HCT116 (cell line): ENCODE measurements at regions not wholly inside any gene's neighbourhood (a gene's known extent, or its start where the extent isn't known, plus 50 kb on each side); places are given as distances from the start of the nearest gene placed in this dataset.

ENCODE experiments used
- ATAC-seq: fragments of 200-7000 bp; cut with Tn5 transposase; 2 replicates; pipeline ENCODE4 v1.9.1; 2020; ENCODE audit warnings: mild to moderate bottlenecking, moderate library complexity
- BruUV-seq: library from RNA; stranded (reverse); fragments of 400-500 nt; replicated peaks from 2 replicates; lab custom pipeline; 2021; lab: Mats Ljungman, UMichigan
- CTCF ChIA-PET: fragments of 300-600 bp; sonication (Branson Sonifier 250); formaldehyde crosslinking; loops from one replicate; lab custom pipeline; 2021; ENCODE audit warnings: antibody characterized with exemption; lab: Charles Lee
- POLR2A ChIA-PET: fragments of 300-600, 350-600 bp; sonication (Branson Sonifier 250); formaldehyde crosslinking; loops from one replicate; lab custom pipeline; 2021; ENCODE audit warnings: antibody characterized with exemption; lab: Charles Lee
- RAD21 ChIA-PET, 2 experiments: fragments of 300-600 bp; sonication (Branson Sonifier 250); formaldehyde crosslinking; loops; one replicate each; lab custom pipeline; 2023; ENCODE audit warnings: low total read pairs in 2 of 2; ENCODE audit not compliant: uncharacterized antibody in 2 of 2, unreplicated experiment in 2 of 2, low non-redundant PET in 1 of 2; lab: Charles Lee
- DNase-seq: peaks from one replicate; pipeline ENCODE4 v3.0.0-alpha.2; 2010; ENCODE audit warnings: low read depth, low spot score
- H2AFZ ChIP-seq: fragments of 200-600 bp; shearing (Covaris generic), sonication (generic); 2 replicates; pipeline ENCODE4 v1.6.1; 2017; ENCODE audit warnings: low read depth, mixed run types, mixed read lengths, antibody characterized with exemption, low read length; ENCODE audit not compliant: poor library complexity, severe bottlenecking
- H3K27ac ChIP-seq: 2 replicates; pipeline ENCODE4 v1.5.1; 2012; ENCODE audit warnings: low read depth, low read length
- H3K27me3 ChIP-seq: fragments of 200-600 bp; sonication (generic); 2 replicates; pipeline ENCODE4 v1.6.1; 2016; ENCODE audit warnings: mixed run types, low read length, mixed read lengths; ENCODE audit not compliant: insufficient read depth
- H3K36me3 ChIP-seq, 2 experiments: fragments of 200-500 bp in 1 of 2; fragments of 200-600 bp in 1 of 2; sonication (Bioruptor generic) in 1 of 2; sonication (generic) in 1 of 2; 2 replicates each; pipeline versions ENCODE4 v1.5.1 to v1.6.1; 2014 to 2016; ENCODE audit warnings: low read length in 2 of 2, inconsistent platforms in 1 of 2, mixed read lengths in 1 of 2, mixed run types in 1 of 2; ENCODE audit not compliant: insufficient read depth in 2 of 2, control insufficient read depth in 1 of 2
- H3K4me1 ChIP-seq, 2 experiments: fragments of 200-600 bp in 1 of 2; sonication (generic) in 1 of 2; 2 replicates each; pipeline versions ENCODE4 v1.5.1 to v1.6.1; 2012 to 2017; ENCODE audit warnings: low read length in 2 of 2, inconsistent platforms in 1 of 2, mild to moderate bottlenecking in 1 of 2, mixed read lengths in 1 of 2, mixed run types in 1 of 2, moderate library complexity in 1 of 2; ENCODE audit not compliant: insufficient read depth in 2 of 2, control insufficient read depth in 1 of 2
- H3K4me2 ChIP-seq: fragments of 200-600 bp; sonication (generic); 2 replicates; pipeline ENCODE4 v1.6.1; 2017; ENCODE audit warnings: mixed run types, low read length, mixed read lengths
- H3K4me3 ChIP-seq, 2 experiments: fragments of 200-600 bp in 1 of 2; sonication (generic) in 1 of 2; replicated peaks in 1 of 2; 2 replicates each; pipeline ENCODE4 v1.5.1; 2011 to 2016; ENCODE audit warnings: low read length in 2 of 2, control low read depth in 1 of 2, low read depth in 1 of 2, mild to moderate bottlenecking in 1 of 2, mixed read lengths in 1 of 2, mixed run types in 1 of 2
- H3K79me2 ChIP-seq: fragments of 200-600 bp; sonication (generic); 2 replicates; pipeline ENCODE4 v1.6.1; 2017; ENCODE audit warnings: mild to moderate bottlenecking, mixed run types, low read length, moderate library complexity, mixed read lengths; ENCODE audit not compliant: insufficient read depth
- H3K9ac ChIP-seq: fragments of 200-600 bp; sonication (generic); 2 replicates; pipeline ENCODE4 v1.6.1; 2016; ENCODE audit warnings: low read length, mixed read lengths
- H3K9me2 ChIP-seq: fragments of 200-600 bp; sonication (generic), shearing (Covaris generic); 2 replicates; pipeline ENCODE4 v1.6.1; 2017; ENCODE audit warnings: mixed run types, mild to moderate bottlenecking, moderate library complexity; ENCODE audit not compliant: insufficient read depth
- H3K9me3 ChIP-seq, 2 experiments: fragments of 200-500 bp in 1 of 2; fragments of 200-600 bp in 1 of 2; sonication (Bioruptor generic) in 1 of 2; sonication (generic) in 1 of 2; 2 replicates each; pipeline ENCODE4 v1.6.1; 2014 to 2017; ENCODE audit warnings: low read length in 2 of 2, mixed read lengths in 2 of 2, inconsistent platforms in 1 of 2, low read depth in 1 of 2, mild to moderate bottlenecking in 1 of 2, mixed run types in 1 of 2, moderate library complexity in 1 of 2; ENCODE audit not compliant: control insufficient read depth in 1 of 2, insufficient read depth in 1 of 2
- H4K20me1 ChIP-seq: fragments of 200-600 bp; sonication (generic), shearing (Covaris generic); 2 replicates; pipeline ENCODE4 v1.6.1; 2017; ENCODE audit warnings: mixed run types, mild to moderate bottlenecking, moderate library complexity; ENCODE audit not compliant: insufficient read depth
- CEBPB ChIP-seq: IDR thresholded peaks from 2 replicates; pipeline ENCODE4 v1.6.1; 2012; ENCODE audit warnings: low read depth
- CTCF ChIP-seq, 3 experiments: fragments of 200-600 bp in 1 of 3; sonication (generic) in 1 of 3; IDR thresholded peaks in 2 of 3; conservative IDR thresholded peaks in 1 of 3; 2 replicates each; pipeline ENCODE4 v1.5.1; 2012 to 2017; ENCODE audit warnings: low read depth in 2 of 3, low read length in 2 of 3, antibody characterized with exemption in 1 of 3, borderline replicate concordance in 1 of 3, control low read depth in 1 of 3, mild to moderate bottlenecking in 1 of 3, mixed read lengths in 1 of 3, mixed run types in 1 of 3, moderate library complexity in 1 of 3; ENCODE audit not compliant: insufficient read depth in 1 of 3
- EGR1 ChIP-seq: IDR thresholded peaks from 2 replicates; pipeline ENCODE4 v1.6.1; 2012; ENCODE audit warnings: low read depth
- ELF1 ChIP-seq: IDR thresholded peaks from 2 replicates; pipeline ENCODE4 v1.6.1; 2012; ENCODE audit warnings: low read depth, borderline replicate concordance
- FOSL1 ChIP-seq: IDR thresholded peaks from 2 replicates; pipeline ENCODE4 v1.6.1; 2012; ENCODE audit warnings: low read depth
- JUND ChIP-seq: IDR thresholded peaks from 2 replicates; pipeline ENCODE4 v1.6.1; 2012
- POLR2A ChIP-seq: IDR thresholded peaks from 2 replicates; pipeline ENCODE4 v1.7.0; 2011; ENCODE audit warnings: borderline replicate concordance; ENCODE audit not compliant: insufficient read depth, insufficient read length; ENCODE audit errors: extremely low read depth
- POLR2AphosphoS5 ChIP-seq: IDR thresholded peaks from 2 replicates; pipeline ENCODE4 v1.6.1; 2011; ENCODE audit warnings: mild to moderate bottlenecking, low read depth, low read length, moderate library complexity
- RAD21 ChIP-seq: IDR thresholded peaks from 2 replicates; pipeline ENCODE4 v1.6.1; 2012; ENCODE audit warnings: low read depth, mild to moderate bottlenecking
- SIN3A ChIP-seq: IDR thresholded peaks from 2 replicates; pipeline ENCODE4 v1.6.1; 2012; ENCODE audit warnings: low read depth
- SP1 ChIP-seq: IDR thresholded peaks from 2 replicates; pipeline ENCODE4 v1.6.1; 2012; ENCODE audit warnings: low read depth
- SRF ChIP-seq: IDR thresholded peaks from 2 replicates; pipeline ENCODE4 v1.6.1; 2012; ENCODE audit warnings: low read depth
- TCF7L2 ChIP-seq: IDR thresholded peaks from 2 replicates; pipeline ENCODE4 v1.7.0; 2011; ENCODE audit warnings: borderline replicate concordance, inconsistent platforms; ENCODE audit not compliant: insufficient read depth, insufficient read length; ENCODE audit errors: extremely low read depth
- YY1 ChIP-seq: IDR thresholded peaks from 2 replicates; pipeline ENCODE4 v1.6.1; 2011; ENCODE audit warnings: low read length, low read depth, moderate library complexity, mild to moderate bottlenecking; ENCODE audit not compliant: insufficient replicate concordance; ENCODE audit errors: extremely low read depth
- ZFX ChIP-seq: fragments of 450-650 bp; IDR thresholded peaks from 2 replicates; pipeline ENCODE4 v1.6.1; 2017
- intact Hi-C: fragments of 100-400 bp; cut with micrococcal nuclease; formaldehyde crosslinking; loops from 2 replicates; pipeline ENCODE4 v1.10.0; 2022
- TF ChIP-seq, protein P1 (sequence below): IDR thresholded peaks from 2 replicates; pipeline ENCODE4 v1.6.1; 2012
- TF ChIP-seq, protein P2 (sequence below): IDR thresholded peaks from 2 replicates; pipeline ENCODE4 v1.6.1; 2012
- TF ChIP-seq, protein P3 (sequence below): IDR thresholded peaks from 2 replicates; pipeline ENCODE4 v1.6.1; 2012; ENCODE audit warnings: low read depth

DNA sequence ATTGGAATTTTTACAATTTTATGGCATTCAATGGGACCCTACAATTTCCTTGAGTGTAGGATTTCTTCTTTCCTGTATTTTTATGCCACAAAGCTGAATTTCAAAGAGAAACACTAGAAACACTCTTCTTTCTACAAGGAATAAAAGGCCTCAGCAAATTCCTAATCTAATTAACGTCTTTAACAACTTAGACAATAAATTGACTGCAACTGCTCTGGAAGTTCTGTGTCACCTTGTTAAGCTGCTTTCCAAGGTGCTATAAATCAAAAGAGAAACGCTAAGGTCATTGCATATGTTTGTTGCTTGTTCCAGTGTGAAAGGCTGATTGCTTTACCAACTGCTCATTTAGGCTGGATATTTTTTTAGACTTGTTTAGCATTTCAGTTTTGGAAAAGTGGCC is 182.2 kb downstream of the POLR1F start:
- no peak for ATAC-seq
- Histone ChIP-seq H3K9me3 (no peaks in the 10 kb centered on the region), H3K79me2 (no peaks in the 10 kb centered on the region), H3K4me2 (no peak overlapping the region), H3K4me3 (no peak overlapping the region), H3K27ac (no peak overlapping the region), H3K9ac (no peak overlapping the region), H3K36me3 (no peaks in the 10 kb centered on the region), H3K9me2 (no peaks in the 10 kb centered on the region), H3K27me3 (no peaks in the 10 kb centered on the region), H4K20me1 (no peaks in the 10 kb centered on the region), H2AFZ (no peak overlapping the region), H3K4me1 (no peaks in the 10 kb centered on the region)
- DNase-seq, result no peak
- ChIA-PET POLR2A (no interaction called here), RAD21 (no interaction called here), CTCF (no interaction called here)
- intact Hi-C loops, result no loop called here
- no TSS peak for BruUV-seq
- no peak for TF ChIP-seq EGR1
- no peak for TF ChIP-seq ZFX
- no peak for TF ChIP-seq CTCF (IDR thresholded peaks at IDR 0.05 in 2 of 3, conservative IDR thresholded peaks at IDR 0.05 in 1 of 3; ENCODE audit: borderline replicate concordance in 1 of 3, insufficient read depth in 1 of 3, low read depth in 2 of 3, low read length in 2 of 3)
- no peak for TF ChIP-seq RAD21
- no peak for TF ChIP-seq POLR2AphosphoS5

DNA sequence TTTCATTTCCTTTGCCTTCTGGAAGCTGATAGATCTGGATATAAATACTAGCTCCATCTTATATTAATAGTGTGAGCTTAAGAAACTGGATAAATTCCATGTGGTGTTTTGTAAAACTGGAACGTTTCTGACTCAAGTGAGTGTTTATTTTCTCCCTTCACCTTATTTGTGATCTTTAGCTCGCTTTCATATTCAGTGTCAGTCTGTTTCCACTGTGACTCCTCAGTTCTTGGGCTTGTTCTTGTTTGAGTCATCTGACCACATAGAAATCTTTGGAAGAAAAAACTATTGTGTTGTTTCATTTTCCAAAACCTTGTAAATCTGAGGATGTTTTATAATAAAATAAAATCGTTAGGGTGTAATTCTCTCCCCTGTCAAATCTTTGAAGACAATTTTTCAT is 186.4 kb downstream of the POLR1F start:
- CTCF ChIA-PET, result interaction anchor here (1.1 kb wide), 2 partner anchors 30 to 31 kb away, joined by 3 to 6 read pairs; no protein-coding TSS in a partner anchor
- BruUV-seq, result no TSS peak
- TF ChIP-seq TCF7L2, result no peak
- TF ChIP-seq POLR2AphosphoS5, result no peak
- no peak for TF ChIP-seq POLR2A
- TF ChIP-seq, protein P1, sequence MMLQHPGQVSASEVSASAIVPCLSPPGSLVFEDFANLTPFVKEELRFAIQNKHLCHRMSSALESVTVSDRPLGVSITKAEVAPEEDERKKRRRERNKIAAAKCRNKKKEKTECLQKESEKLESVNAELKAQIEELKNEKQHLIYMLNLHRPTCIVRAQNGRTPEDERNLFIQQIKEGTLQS, result no peak
- no peak for TF ChIP-seq JUND
- TF ChIP-seq ZFX, result no peak
- TF ChIP-seq SIN3A, result no peak
- no peak for TF ChIP-seq YY1
- no peak for TF ChIP-seq EGR1
- no peak for TF ChIP-seq SP1
- no peak for TF ChIP-seq SRF
- no peak for TF ChIP-seq ELF1
- TF ChIP-seq, protein P2, sequence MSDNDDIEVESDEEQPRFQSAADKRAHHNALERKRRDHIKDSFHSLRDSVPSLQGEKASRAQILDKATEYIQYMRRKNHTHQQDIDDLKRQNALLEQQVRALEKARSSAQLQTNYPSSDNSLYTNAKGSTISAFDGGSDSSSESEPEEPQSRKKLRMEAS, result no peak
- TF ChIP-seq FOSL1, result no peak
- no peak for TF ChIP-seq CEBPB
- TF ChIP-seq, protein P3, sequence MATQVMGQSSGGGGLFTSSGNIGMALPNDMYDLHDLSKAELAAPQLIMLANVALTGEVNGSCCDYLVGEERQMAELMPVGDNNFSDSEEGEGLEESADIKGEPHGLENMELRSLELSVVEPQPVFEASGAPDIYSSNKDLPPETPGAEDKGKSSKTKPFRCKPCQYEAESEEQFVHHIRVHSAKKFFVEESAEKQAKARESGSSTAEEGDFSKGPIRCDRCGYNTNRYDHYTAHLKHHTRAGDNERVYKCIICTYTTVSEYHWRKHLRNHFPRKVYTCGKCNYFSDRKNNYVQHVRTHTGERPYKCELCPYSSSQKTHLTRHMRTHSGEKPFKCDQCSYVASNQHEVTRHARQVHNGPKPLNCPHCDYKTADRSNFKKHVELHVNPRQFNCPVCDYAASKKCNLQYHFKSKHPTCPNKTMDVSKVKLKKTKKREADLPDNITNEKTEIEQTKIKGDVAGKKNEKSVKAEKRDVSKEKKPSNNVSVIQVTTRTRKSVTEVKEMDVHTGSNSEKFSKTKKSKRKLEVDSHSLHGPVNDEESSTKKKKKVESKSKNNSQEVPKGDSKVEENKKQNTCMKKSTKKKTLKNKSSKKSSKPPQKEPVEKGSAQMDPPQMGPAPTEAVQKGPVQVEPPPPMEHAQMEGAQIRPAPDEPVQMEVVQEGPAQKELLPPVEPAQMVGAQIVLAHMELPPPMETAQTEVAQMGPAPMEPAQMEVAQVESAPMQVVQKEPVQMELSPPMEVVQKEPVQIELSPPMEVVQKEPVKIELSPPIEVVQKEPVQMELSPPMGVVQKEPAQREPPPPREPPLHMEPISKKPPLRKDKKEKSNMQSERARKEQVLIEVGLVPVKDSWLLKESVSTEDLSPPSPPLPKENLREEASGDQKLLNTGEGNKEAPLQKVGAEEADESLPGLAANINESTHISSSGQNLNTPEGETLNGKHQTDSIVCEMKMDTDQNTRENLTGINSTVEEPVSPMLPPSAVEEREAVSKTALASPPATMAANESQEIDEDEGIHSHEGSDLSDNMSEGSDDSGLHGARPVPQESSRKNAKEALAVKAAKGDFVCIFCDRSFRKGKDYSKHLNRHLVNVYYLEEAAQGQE, result no peak

More for the DNA sequence above, 186.4 kb downstream of the POLR1F start:
- DNase-seq (no peak), ATAC-seq (no peak)
- H3K79me2 ChIP-seq, result no peaks in the 10 kb centered on the region
- H3K9me3 ChIP-seq, result no peaks in the 10 kb centered on the region
- peak overlapping the region; percentile 5 for H2AFZ ChIP-seq
- no peak overlapping the region for H3K27ac ChIP-seq
- no peaks in the 10 kb centered on the region for H3K9me2 ChIP-seq
- POLR2A ChIA-PET, result no interaction called here
- H3K27me3 ChIP-seq, result no peaks in the 10 kb centered on the region
- no peak overlapping the region for H3K4me2 ChIP-seq
- no peak overlapping the region for H3K9ac ChIP-seq
- no peaks in the 10 kb centered on the region for H3K36me3 ChIP-seq
- RAD21 ChIA-PET, result no interaction called here
- H3K4me1 ChIP-seq, result no peaks in the 10 kb centered on the region
- no peaks in the 10 kb centered on the region for H4K20me1 ChIP-seq
- intact Hi-C loops, result no loop called here
- H3K4me3 ChIP-seq, result no peak overlapping the region
